Hematopoietic multipotent progenitor cell treated with erythropoietin and hydrocortisone succinate and interleukin-3 and kit ligand, for 17 days (in vitro differentiated cells): ENCODE measurements at regions not wholly inside any gene's neighbourhood (a gene's known extent, or its start where the extent isn't known, plus 50 kb on each side); places are given as distances from the start of the nearest gene placed in this dataset.
"Not testable (repeated sequence)": the region's sequence is repeated elsewhere in the genome, so short reads cannot be mapped to it uniquely, and the experiment has no call there.

ENCODE experiments used
- DNase-seq: peaks from one replicate; pipeline ENCODE4 v3.0.0-alpha.2; 2015; ENCODE audit warnings: low spot score

DNA sequence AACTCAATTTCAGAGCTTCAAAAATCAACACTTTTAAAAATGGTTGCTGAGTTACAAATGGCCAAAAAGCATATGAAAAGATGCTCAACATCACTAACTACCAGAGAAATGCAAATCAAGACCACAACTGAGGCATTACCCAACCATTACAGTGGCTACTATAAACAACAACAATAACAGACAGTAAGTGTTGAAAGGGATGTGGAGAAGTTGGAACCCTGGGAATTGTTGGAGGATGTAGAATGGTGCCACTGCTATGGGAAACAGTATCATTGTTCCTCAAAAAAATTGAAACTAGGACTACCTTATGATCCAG, 173.3 kb upstream of the SPRED2 start:
- DNase-seq, result no peak

DNA sequence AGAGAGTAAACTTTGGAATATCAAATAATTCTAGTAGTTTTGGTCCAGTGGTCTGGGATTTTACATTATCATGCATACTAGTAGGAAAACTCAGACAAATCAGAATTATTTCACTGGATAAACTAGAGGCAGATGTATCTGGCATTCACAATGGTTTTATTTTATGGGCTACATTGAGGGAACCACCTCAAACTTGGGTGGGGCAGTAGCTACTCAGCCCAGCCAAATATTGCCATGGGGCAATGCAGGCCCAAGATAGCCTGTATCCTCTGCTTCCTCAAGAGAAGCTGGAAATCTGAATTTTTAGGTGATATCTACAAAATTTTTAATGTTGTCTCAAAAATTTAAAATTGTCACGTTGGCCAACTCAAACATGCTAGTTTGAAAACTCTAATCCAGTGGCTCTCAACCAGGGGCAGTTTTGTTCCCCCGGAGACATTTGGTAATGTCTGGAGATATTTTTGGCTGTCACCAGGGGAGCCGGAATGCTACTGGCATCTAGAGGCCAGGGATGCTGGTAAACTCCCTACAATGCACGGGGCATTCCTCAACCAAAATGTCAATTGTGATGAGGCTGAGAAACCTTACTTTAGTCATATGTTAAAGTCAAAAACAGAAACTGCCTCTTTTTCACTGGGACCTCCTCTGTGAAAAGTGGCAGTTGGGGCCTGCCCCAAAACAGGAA, 172.8 kb upstream of the SPRED2 start:
- DNase-seq, result no peak

DNA sequence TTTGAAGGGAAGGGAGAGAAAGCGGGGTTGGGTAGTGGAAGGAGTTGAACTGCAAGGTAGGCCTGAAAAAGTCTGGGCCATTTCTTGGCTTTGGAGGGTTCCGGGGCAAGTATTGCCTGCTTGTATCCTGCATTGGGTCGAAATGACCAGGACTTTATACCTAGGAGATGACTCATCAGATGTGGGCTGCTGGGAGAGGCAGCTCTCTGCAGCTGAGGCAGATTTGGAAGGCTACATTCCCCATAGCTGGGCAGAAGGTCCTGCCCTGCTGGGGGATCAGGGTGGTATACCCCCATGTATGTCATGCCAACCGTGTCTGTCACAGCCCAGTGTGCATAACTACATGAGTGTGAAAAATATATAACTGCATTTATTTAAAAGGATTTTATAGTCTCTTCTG, 171.8 kb upstream of the SPRED2 start:
- DNase-seq, result no peak

DNA sequence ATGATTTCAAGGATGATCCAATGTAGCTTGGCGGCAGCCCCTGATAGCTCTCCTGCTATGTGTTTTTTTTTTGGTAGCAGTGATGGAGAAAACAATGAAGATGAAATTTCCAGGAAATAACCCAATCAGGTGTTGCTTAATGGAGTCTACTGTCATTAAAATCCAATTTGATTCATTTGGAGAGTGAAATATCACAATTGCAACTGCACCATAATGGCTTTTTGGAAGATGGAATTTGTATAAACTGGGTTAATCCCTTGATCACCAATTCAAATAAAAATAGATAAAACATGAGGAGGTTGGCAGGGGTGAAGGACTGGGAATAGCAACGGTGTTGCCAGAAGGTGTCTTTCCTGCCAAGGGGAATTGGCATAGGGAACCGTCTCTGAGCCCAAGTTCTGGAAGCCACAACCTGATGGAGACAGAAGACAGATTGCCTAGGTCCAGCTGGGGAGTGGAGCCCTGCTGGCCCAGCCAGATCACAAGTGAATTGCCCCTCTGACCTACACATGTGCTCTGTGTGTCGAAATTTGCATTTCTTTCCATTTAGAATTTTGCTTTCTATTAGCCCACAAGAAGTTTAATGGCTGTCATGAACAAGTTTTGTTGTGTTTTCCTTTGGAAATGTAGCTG, 170.3 kb upstream of the SPRED2 start:
- DNase-seq, result no peak

DNA sequence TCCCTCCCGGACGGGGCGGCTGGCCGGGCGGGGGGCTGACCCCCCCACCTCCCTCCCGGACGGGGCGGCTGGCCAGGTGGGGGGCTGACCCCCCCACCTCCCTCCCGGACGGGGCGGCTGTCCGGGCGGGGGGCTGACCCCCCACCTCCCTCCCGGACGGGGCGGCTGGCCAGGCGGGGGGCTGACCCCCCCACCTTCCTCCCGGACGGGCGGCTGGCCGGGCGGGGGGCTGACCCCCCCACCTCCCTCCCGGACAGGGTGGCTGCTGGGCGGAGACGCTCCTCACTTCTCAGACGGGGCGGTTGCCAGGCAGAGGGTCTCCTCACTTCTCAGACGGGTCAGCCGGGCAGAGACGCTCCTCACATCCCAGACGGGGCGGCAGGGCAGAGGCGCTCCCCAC, 168.5 kb upstream of the SPRED2 start:
- DNase-seq, result not testable (repeated sequence)

DNA sequence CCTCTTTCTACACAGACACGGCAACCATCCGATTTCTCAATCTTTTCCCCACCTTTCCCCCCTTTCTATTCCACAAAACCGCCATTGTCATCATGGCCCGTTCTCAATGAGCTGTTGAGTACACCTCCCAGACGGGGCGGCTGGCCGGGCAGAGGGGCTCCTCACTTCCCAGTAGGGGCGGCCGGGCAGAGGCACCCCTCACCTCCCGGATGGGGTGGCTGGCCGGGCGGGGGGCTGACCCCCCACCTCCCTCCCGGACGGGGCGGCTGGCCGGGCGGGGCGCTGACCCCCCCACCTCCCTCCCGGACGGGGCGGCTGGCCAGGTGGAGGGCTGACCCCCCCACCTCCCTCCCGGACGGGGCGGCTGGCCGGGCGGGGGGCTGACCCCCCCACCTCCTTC, 168.0 kb upstream of the SPRED2 start:
- DNase-seq, result not testable (repeated sequence)

DNA sequence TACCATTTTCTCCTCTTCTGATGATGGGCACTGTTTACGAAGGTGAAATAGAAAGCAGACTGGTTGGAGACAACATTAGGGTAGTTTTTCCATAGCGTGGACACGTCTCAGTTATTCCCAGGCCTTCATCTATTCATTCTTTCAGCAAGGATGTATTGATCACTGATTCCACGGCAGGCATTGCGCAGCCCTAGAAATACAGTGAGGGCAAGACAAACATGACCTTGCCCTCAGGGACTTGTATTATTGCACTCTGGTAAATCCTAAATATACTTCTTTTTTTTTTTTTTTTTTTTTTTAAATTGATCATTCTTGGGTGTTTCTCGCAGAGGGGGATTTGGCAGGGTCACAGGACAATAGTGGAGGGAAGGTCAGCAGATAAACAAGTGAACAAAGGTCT, 167.3 kb upstream of the SPRED2 start:
- no peak for DNase-seq

DNA sequence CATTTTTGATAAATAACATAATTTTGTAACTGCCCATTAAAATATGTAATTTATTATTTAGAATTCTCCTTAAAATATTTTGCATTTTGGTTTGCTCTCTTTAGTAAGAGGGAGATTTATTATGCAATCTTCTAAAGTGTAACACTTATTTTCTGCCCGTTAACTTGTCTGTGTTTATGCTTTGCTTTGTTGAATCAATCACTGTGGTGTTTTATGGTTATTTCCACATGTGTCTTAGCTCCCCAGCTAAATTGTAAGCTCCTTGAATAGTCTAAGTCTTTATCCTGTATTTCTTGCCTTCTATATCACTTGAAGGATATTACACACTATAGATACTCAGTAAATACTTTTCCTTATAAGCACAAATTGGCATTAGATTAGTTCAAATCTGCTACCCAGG, 166.6 kb upstream of the SPRED2 start:
- DNase-seq, result no peak

DNA sequence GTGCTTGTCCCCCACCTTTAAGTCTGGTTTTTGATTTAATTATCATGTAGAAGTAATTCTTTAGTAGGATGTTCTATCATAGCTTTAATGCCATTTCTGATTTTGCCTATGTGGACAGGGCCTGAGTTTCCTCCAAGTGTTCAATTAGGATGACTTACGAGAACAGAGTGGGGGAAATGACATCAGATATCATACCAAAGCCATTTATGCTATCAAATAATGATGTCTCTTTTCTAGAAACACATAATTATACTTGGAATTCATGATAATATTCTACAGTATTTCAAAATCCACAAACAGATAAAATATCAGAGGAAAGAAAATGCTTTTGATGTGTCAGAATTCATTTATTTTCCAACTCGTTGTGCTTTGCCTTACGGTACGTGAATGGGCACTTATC, 165.9 kb upstream of the SPRED2 start:
- no peak for DNase-seq

DNA sequence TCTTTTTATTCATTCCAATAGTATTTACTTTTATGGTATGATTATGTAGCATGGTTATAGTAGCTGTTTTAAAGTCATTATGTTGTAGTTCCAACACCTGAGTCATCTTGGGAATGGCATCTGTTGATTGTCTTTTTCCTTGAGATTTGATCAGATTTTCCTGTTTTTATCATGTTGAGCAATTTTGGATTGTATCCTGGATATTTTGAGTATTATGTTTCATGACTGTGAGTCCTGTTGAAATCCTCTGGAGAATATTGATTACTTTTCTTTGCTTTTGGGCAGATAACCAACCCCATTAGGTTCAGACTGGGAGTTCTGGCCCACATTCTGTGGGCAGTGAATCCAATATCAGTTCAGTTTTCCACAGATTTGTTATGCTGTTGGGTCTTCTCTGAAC, 163.2 kb upstream of the SPRED2 start:
- no peak for DNase-seq

DNA sequence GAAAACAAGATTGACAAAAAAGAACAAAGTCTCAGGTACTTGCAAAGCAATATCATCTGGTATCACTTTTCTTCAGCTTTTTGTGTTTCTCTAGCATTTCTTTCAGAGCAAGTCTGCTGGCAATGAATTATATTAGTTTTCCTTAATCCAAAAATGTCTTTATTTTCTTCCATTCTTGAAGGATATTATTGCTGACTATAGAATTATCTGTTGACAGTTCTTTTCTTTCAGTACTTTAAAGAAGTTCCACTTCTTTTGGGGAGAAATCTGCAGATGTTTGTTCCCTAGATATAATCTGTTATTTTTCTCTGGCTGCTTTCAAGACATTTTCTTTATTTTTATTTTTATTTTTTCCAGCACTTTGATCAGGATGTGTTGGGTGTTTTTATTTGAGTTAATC, 161.8 kb upstream of the SPRED2 start:
- DNase-seq, result no peak

DNA sequence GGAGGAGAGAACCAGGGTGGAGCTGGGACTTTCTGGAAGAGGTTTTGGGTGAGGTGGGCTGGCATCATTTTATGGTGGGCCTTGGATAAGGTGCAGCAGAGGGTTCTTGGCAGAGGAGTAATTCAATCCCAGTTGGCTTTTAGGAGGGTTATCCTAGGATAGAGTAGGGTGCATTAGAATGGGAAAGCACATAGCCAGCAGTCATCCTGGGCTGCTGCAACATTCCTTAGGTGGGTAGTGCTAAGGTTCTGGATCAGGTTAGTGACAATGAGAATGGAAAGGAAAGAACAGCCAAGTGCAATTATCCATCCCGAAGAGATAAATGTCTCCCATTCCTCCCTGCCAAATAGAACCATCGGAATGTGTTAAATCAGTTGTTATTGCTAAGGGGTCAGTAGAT, 157.3 kb upstream of the SPRED2 start:
- DNase-seq, result no peak

DNA sequence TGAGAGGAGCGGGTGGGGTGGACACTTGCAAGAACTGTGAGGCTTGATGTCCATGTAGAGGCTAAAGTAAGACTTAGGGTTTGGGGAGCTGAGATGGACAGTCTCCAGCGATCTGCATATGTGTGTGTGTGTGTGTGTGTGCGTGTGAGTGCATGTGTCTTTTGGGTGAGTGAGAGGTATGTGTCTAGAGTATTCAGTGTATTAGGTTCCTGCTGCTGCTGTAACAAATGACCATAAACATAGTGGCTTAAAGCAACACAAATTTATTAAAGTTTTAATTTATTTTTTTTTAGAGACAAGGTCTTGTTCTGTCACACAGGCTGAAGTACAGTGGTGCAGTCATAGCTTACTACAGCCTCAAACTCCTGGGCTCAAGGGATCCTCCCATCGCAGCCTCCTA, 155.4 kb upstream of the SPRED2 start:
- no peak for DNase-seq

DNA sequence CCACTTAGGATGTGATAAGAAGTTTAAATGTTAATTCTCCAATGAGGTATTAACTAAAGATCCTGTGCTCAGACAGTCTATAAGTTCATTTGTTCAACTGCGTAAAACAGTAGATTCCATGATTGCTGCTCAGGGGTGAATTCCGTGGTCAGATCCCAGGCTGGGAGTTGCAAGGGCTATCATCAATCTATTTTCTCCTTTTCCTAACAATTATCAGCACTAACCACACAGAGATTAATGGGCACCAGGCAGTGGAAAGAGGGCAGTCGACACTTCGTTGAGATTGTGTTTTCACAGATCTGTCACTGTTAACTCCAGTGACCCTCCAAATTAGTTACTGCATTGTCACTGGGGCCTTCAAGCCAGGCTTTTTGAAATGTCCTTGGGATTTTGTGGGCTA, 154.1 kb upstream of the SPRED2 start:
- no peak for DNase-seq

DNA sequence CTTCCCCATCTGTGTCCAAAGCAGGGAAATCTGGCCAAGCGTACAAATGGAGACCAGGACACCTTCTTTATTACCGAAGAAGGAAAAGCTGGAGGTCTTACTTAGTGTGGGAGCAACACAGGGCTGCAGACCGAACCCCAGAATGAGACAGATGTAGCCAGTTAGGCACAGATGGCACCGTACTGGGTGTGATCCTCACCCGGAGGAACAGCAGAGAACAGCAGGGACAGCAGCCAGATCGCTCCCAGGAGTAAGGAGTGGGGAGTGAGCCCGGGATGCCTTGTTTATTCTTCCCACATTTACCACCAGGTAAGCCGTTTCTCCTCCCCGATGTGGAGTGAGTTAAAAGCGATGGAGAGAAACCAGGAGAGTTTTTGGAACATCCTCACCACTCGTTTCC, 150.7 kb upstream of the SPRED2 start:
- DNase-seq, result no peak

DNA sequence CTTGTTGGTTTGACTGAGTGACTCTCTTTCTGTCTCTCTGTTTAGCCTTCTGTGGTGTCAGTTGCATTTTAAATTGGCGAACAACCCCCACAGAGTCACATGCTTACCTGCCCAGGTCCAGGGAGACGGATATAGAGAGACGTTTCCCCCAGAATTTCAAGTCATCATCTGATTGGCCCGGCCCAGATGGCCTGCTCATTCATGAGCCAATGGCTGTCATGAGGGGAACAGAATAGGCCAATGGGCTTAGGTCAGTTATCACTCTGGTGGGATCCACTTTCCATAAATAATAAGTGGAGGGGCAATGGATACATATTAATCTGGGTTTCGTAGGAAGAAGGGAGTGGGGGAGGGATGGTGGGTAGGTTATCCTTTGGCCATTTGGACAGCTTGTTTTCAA, 150.0 kb upstream of the SPRED2 start:
- DNase-seq, result no peak

DNA sequence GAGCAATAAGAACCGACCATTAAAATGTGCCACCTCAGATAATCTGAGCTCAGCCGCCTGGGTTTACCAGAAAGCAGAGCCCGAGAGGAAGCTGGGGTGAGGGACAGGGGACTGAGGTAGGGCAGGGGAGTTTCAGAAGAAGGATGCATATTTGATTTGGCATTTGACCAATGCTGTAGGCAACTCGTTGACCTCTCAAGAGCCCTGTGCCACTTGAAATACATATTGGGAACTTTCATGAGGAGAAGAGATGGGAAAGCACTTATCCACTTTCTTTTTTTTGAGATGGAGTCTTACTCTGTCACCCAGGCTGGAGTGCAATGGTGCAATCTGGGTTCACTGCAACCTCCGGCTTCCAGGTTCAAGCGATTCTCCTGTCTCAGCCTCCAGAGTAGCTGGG, 148.4 kb upstream of the SPRED2 start:
- no peak for DNase-seq

DNA sequence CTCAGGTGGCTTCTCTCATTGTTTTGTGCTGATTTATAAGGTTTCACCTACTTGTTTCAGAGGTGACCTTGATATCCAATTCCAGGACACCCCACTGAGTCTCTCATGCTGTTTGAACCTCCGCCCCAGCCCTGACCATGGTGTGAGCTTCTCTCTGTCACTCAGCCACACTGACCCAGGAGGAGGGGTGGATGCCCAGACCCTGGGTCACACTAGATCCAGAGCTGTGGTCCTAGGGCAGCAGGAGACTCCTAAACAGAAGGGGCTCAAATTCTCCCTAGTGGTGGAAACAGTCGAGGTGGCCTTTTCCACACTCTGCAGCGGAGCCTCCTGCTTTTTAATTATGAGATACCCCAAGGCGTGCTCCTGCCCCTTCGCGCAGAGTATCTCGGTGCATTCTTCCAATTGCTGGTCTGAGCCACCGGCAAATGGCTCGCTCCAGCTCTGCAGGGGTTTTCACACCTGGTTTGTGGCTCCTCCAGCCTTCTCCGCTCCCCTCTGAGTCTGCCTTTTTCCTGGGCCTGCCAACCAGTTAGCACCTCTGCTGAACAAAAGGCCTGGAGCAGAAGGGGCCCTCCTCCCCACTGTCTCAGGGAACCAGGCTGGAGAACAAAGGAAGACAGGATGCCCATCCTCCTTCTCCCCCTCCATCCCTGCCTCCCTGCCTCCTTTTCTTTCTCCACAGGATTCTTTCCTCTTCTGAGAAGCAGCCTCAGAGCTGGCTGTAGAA, 147.3 kb upstream of the SPRED2 start:
- no peak for DNase-seq

DNA sequence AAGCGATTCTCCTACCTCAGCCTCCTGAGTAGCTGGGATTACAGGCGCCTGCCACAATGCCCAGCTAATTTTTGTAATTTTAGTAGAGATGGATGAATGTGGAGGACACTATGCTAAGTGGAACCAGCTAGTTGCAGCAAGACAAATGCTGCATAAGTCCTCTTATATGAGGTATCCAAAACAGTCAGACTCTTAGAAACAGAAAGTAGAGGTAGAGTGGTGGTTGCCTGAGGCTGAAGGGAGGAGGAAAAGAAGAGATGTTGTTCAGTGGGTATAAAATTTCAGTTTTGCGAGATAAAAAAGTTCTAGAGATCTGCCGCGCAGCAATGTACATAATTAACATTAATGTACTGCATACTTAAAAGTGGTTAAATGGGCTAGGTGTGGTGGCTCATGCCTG, 145.3 kb upstream of the SPRED2 start:
- no peak for DNase-seq

DNA sequence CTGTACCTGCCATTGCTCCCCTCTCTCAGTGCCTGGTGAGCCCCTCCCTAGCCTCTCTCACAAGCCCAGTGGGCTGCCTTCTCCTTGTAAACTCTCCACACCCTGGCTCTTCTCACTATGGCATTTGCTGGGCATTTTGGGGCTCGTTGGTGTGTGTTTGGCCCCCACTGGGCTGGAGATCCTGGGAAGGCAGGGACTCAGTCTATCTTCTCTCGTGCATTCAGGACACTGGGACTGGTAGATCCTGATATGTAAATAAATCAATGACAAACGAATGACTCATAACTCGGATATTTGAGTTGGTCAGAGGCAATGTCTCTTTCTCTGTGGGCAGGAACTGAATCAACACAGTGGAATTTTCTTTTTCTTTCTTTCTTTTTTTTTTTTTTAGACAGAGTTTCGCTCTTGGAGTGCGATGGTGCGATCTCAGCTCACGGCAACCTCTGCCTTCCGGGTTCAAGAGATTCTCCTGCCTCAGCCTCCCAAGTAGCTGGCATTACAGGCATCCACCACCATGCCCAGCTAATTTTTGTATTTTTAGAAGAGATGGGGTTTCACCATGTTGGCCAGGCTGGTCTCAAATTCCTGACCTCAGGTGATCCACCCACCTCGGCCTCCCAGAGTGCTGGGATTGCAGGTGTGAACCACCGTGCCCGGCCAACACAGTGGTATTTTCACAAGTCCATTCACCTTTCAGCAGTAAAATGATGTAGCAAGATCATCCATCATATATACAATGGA, 144.6 kb upstream of the SPRED2 start:
- DNase-seq, result no peak

DNA sequence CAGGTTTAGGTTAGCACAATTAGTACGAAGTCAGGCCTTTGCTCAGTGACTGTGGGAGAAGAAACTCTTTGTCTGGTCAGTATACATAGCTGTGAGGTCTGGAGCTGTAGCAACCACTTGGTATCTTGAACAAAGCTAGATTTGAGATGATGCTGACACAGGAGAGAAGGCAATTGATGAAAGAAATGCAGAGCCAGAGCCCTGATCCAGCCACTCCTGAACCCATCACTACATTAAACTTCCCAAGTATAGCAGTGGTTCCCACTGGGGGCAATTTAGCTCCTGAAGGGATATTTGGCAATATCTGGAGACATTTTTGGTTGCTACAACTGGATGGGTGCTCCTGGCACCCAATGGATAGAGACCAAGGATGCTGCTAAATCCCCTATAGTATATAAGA, 143.9 kb upstream of the SPRED2 start:
- no peak for DNase-seq

DNA sequence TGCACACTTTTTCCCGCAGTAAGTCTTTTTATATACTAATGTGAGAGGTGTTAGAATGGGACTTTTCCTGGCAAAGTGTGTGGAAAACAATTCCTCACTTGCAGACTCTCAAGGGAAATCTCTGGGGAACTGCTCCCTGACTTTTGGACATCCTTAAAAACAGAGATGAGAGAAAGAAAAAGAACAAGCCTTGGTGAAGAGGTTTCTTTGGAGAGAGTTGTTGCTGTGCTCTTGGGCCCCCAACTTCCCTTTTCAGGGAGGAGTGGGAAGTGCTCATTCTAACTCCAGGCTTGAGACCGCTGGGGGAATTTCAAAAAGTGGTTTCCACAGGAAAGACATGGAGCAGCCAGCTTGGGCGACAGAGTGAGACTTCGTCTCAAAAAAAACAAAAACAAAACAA, 142.6 kb upstream of the SPRED2 start:
- DNase-seq, result no peak
